HG02678 (cell line): ENCODE measurements at regions not wholly inside any gene's neighbourhood (a gene's known extent, or its start where the extent isn't known, plus 50 kb on each side); places are given as distances from the start of the nearest gene placed in this dataset.
"Not testable (repeated sequence)": the region's sequence is repeated elsewhere in the genome, so short reads cannot be mapped to it uniquely, and the experiment has no call there.

Experiments
- ATAC-seq: cut with Tn5 transposase; IDR thresholded peaks from one replicate; pipeline ENCODE4 v1.9.1; 2021; ENCODE audit warnings: mild to moderate bottlenecking, moderate library complexity; ENCODE audit not compliant: unreplicated experiment

GRCh38 chr7:65317372-65317771, 56.3 kb upstream of the ZNF92 start:
- no peak for ATAC-seq

GRCh38 chr7:65310761-65311160, 62.9 kb upstream of the ZNF92 start:
- ATAC-seq, result no peak

GRCh38 chr7:65308300-65308678, 65.4 kb upstream of the ZNF92 start:
- no peak for ATAC-seq

- ATAC-seq, result peak; percentile 86
Measured at GRCh38 chr7:65307651-65308299, 65.9 kb upstream of the ZNF92 start.

GRCh38 chr7:65304175-65304574, 69.5 kb upstream of the ZNF92 start:
- ATAC-seq, result no peak

GRCh38 chr7:65302883-65303282, 70.8 kb upstream of the ZNF92 start:
- ATAC-seq, result no peak

- no peak for ATAC-seq
Measured at GRCh38 chr7:65301007-65301406, 72.6 kb upstream of the ZNF92 start.

GRCh38 chr7:65295409-65295808, 78.2 kb upstream of the ZNF92 start:
- ATAC-seq, result no peak

- not testable (repeated sequence) for ATAC-seq
Measured at GRCh38 chr7:65290340-65290739, 83.3 kb upstream of the ZNF92 start.

GRCh38 chr7:65287023-65287422, 86.6 kb upstream of the ZNF92 start:
- ATAC-seq, result no peak

GRCh38 chr7:65285906-65286864, 87.5 kb upstream of the ZNF92 start:
- ATAC-seq, result no peak

- not testable (repeated sequence) for ATAC-seq
Measured at GRCh38 chr7:65285241-65285640, 88.4 kb upstream of the ZNF92 start.

GRCh38 chr7:65279795-65280194, 93.9 kb upstream of the ZNF92 start:
- no peak for ATAC-seq

GRCh38 chr7:65276822-65277221, 96.8 kb upstream of the ZNF92 start:
- no peak for ATAC-seq

- not testable (repeated sequence) for ATAC-seq
Measured at GRCh38 chr7:65271502-65271901, 102.2 kb upstream of the ZNF92 start.

- ATAC-seq, result peak; percentile 82
Measured at GRCh38 chr7:65269150-65269856, 104.4 kb upstream of the ZNF92 start.

GRCh38 chr7:65268782-65269149, 104.9 kb upstream of the ZNF92 start:
- ATAC-seq, result no peak

- no peak for ATAC-seq
Measured at GRCh38 chr7:65265933-65266519, 107.6 kb upstream of the ZNF92 start.

GRCh38 chr7:65264258-65264657, 109.4 kb upstream of the ZNF92 start:
- no peak for ATAC-seq

GRCh38 chr7:65260673-65261072, 113.0 kb upstream of the ZNF92 start:
- not testable (repeated sequence) for ATAC-seq

- ATAC-seq, result not testable (repeated sequence)
Measured at GRCh38 chr7:65259864-65260525, 113.7 kb upstream of the ZNF92 start.
